Panc1 (cell line): ENCODE measurements at regions not wholly inside any gene's neighbourhood (a gene's known extent, or its start where the extent isn't known, plus 50 kb on each side); places are given as distances from the start of the nearest gene placed in this dataset.

Experiments used
- ATAC-seq: fragments of 200-7000 bp; cut with Tn5 transposase; 2 replicates; pipeline ENCODE4 v1.9.1; 2020; ENCODE audit warnings: mild to moderate bottlenecking, moderate library complexity
- BruUV-seq: library from RNA; stranded (reverse); fragments of 400-500 nt; replicated peaks from 2 replicates; lab custom pipeline; 2021; lab: Mats Ljungman, UMichigan
- CTCF ChIA-PET: fragments of 300-600 bp; sonication (Branson Sonifier 250); formaldehyde crosslinking; loops from one replicate; lab custom pipeline; 2022; ENCODE audit warnings: antibody characterized with exemption; lab: Charles Lee
- POLR2A ChIA-PET: fragments of 300-600 bp; sonication (Branson Sonifier 250); formaldehyde crosslinking; loops from one replicate; lab custom pipeline; 2022; ENCODE audit warnings: antibody characterized with exemption; lab: Charles Lee
- DNase-seq: peaks from one replicate; pipeline ENCODE4 v3.0.0-alpha.2; 2010; ENCODE audit warnings: low read depth, low spot score
- H3K27ac ChIP-seq: 2 replicates; pipeline ENCODE4 v1.5.1; 2011; ENCODE audit warnings: mild to moderate bottlenecking, low read length, inconsistent platforms
- H3K27me3 ChIP-seq: fragments of 200-500 bp; sonication (Bioruptor generic); 2 replicates; pipeline ENCODE4 v1.6.0; 2014; ENCODE audit warnings: low read length, inconsistent platforms; ENCODE audit not compliant: control insufficient read depth, insufficient read depth
- H3K36me3 ChIP-seq: fragments of 200-500 bp; sonication (Bioruptor generic); 2 replicates; pipeline ENCODE4 v1.5.1; 2014; ENCODE audit warnings: inconsistent platforms, mild to moderate bottlenecking, low read length, moderate library complexity; ENCODE audit not compliant: control insufficient read depth, insufficient read depth
- H3K4me1 ChIP-seq: 2 replicates; pipeline ENCODE4 v1.5.1; 2011; ENCODE audit warnings: inconsistent platforms, mild to moderate bottlenecking, low read length, moderate library complexity; ENCODE audit not compliant: control insufficient read depth, insufficient read depth
- H3K4me3 ChIP-seq, 2 experiments: 2 replicates each; pipeline ENCODE4 v1.5.1; 2011 to 2012; ENCODE audit warnings: low read depth in 2 of 2, low read length in 2 of 2, mild to moderate bottlenecking in 2 of 2, inconsistent platforms in 1 of 2, moderate library complexity in 1 of 2
- H3K9me3 ChIP-seq: fragments of 200-500 bp; sonication (Bioruptor generic); 2 replicates; pipeline ENCODE4 v1.5.1; 2014; ENCODE audit warnings: low read depth, mild to moderate bottlenecking, inconsistent platforms, low read length, moderate library complexity; ENCODE audit not compliant: control insufficient read depth, insufficient read depth
- POLR2AphosphoS5 ChIP-seq: IDR thresholded peaks from 2 replicates; pipeline ENCODE4 v1.6.1; 2012; ENCODE audit warnings: mild to moderate bottlenecking, low read depth, low read length, moderate library complexity
- SIN3A ChIP-seq: IDR thresholded peaks from 2 replicates; pipeline ENCODE4 v1.6.1; 2012; ENCODE audit warnings: low read depth, mild to moderate bottlenecking, low read length, moderate library complexity, borderline replicate concordance; ENCODE audit not compliant: insufficient read depth
- TCF7L2 ChIP-seq: IDR thresholded peaks from 2 replicates; pipeline ENCODE4 v1.6.1; 2011; ENCODE audit warnings: mild to moderate bottlenecking, low read depth, low read length, inconsistent platforms
- in situ Hi-C: cut with HindIII; loops from 2 replicates; pipeline ENCODE4 v1.10.0; 2016; ENCODE audit warnings: low sequenced_read_pairs, low pct_unique_long_range_greater_than_20kb
- intact Hi-C: fragments of 100-400 bp; cut with micrococcal nuclease; formaldehyde crosslinking; loops from one replicate; pipeline ENCODE4 v1.10.0; 2022; ENCODE audit not compliant: unreplicated experiment
- TF ChIP-seq, protein P1 (sequence below): fragments of 450-650 bp; IDR thresholded peaks from 2 replicates; pipeline ENCODE4 v1.5.1; 2017; ENCODE audit warnings: mild to moderate bottlenecking
- TF ChIP-seq, protein P2 (sequence below), 2 experiments: IDR thresholded peaks; 2 replicates each; pipeline ENCODE4 v1.6.1; 2011 to 2012; ENCODE audit warnings: low read depth in 2 of 2, control low read depth in 1 of 2, low read length in 1 of 2, mild to moderate bottlenecking in 1 of 2, moderate library complexity in 1 of 2; ENCODE audit not compliant: insufficient read depth in 1 of 2

GRCh38 chr12:39028382-39028781, 123.0 kb upstream of the CPNE8 start:
- Histone ChIP-seq H3K36me3 (no peaks in the 10 kb centered on the region), H3K27me3 (no peaks in the 10 kb centered on the region), H3K4me1 (no peaks in the 10 kb centered on the region), H3K9me3 (no peaks in the 10 kb centered on the region), H3K27ac (no peak overlapping the region), H3K4me3 (no peak overlapping the region)
- ATAC-seq: no peak
- POLR2A ChIA-PET: no interaction called here
- CTCF ChIA-PET: no interaction called here
- DNase-seq: no peak
- no TSS peak for BruUV-seq
- TF ChIP-seq TCF7L2: no peak
- TF ChIP-seq, protein P1, sequence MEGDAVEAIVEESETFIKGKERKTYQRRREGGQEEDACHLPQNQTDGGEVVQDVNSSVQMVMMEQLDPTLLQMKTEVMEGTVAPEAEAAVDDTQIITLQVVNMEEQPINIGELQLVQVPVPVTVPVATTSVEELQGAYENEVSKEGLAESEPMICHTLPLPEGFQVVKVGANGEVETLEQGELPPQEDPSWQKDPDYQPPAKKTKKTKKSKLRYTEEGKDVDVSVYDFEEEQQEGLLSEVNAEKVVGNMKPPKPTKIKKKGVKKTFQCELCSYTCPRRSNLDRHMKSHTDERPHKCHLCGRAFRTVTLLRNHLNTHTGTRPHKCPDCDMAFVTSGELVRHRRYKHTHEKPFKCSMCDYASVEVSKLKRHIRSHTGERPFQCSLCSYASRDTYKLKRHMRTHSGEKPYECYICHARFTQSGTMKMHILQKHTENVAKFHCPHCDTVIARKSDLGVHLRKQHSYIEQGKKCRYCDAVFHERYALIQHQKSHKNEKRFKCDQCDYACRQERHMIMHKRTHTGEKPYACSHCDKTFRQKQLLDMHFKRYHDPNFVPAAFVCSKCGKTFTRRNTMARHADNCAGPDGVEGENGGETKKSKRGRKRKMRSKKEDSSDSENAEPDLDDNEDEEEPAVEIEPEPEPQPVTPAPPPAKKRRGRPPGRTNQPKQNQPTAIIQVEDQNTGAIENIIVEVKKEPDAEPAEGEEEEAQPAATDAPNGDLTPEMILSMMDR: no peak
- TF ChIP-seq POLR2AphosphoS5: no peak
- TF ChIP-seq, protein P2, sequence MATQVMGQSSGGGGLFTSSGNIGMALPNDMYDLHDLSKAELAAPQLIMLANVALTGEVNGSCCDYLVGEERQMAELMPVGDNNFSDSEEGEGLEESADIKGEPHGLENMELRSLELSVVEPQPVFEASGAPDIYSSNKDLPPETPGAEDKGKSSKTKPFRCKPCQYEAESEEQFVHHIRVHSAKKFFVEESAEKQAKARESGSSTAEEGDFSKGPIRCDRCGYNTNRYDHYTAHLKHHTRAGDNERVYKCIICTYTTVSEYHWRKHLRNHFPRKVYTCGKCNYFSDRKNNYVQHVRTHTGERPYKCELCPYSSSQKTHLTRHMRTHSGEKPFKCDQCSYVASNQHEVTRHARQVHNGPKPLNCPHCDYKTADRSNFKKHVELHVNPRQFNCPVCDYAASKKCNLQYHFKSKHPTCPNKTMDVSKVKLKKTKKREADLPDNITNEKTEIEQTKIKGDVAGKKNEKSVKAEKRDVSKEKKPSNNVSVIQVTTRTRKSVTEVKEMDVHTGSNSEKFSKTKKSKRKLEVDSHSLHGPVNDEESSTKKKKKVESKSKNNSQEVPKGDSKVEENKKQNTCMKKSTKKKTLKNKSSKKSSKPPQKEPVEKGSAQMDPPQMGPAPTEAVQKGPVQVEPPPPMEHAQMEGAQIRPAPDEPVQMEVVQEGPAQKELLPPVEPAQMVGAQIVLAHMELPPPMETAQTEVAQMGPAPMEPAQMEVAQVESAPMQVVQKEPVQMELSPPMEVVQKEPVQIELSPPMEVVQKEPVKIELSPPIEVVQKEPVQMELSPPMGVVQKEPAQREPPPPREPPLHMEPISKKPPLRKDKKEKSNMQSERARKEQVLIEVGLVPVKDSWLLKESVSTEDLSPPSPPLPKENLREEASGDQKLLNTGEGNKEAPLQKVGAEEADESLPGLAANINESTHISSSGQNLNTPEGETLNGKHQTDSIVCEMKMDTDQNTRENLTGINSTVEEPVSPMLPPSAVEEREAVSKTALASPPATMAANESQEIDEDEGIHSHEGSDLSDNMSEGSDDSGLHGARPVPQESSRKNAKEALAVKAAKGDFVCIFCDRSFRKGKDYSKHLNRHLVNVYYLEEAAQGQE (IDR thresholded peaks at IDR 0.05; ENCODE audit: insufficient read depth in 1 of 2, low read depth in 2 of 2, low read length in 1 of 2): no peak
- no peak for TF ChIP-seq SIN3A
- intact Hi-C loops: no loop called here
- in situ Hi-C loops: no loop called here

DNA sequence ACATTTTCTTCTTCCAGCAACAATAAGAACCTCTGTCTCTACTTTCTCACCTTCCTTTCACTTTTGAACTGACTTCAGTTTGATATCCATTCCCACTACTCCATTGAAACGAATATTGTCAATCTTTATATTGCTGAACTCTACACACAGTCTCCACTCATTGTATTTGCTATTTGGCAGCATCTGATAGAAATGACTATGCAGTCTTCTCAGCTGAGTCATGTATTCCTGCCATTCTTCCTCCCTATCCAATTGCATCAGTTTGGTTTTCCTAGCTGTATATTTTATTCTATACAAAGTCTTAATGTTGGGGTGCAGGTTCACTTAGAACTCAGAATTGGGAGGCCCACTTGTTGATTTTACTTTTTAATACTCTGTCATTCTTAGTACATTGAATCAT, 107.5 kb upstream of the CPNE8 start:
- BruUV-seq: no TSS peak
- ChIA-PET CTCF (interaction anchor here (0.6 kb wide), 1 partner anchor 97 kb away, joined by 3 read pairs; no protein-coding TSS in a partner anchor), POLR2A (no interaction called here)
- no peaks in the 10 kb centered on the region for H3K36me3 ChIP-seq
- ATAC-seq (no peak), DNase-seq (no peak)
- H3K4me3 ChIP-seq: no peak overlapping the region
- no peaks in the 10 kb centered on the region for H3K4me1 ChIP-seq
- H3K27me3 ChIP-seq: no peaks in the 10 kb centered on the region
- TF ChIP-seq, protein P2 (IDR thresholded peaks at IDR 0.05; ENCODE audit: insufficient read depth in 1 of 2, low read depth in 2 of 2, low read length in 1 of 2): no peak
- TF ChIP-seq POLR2AphosphoS5 (no peak), SIN3A (no peak), TCF7L2 (no peak)
- TF ChIP-seq, protein P1: no peak
- no peak overlapping the region for H3K27ac ChIP-seq
- in situ Hi-C loops: no loop called here
- intact Hi-C loops: no loop called here
- H3K9me3 ChIP-seq: no peaks in the 10 kb centered on the region
